Posterior cingulate gyrus (tissue), 11 donors: ENCODE measurements at regions not wholly inside any gene's neighbourhood (a gene's known extent, or its start where the extent isn't known, plus 50 kb on each side); places are given as distances from the start of the nearest gene placed in this dataset.
A peak's percentile ranks its signal among the peaks of the same experiment; 100 is the strongest.

Experiments
- DNase-seq, 10 donors: peaks; one replicate each; pipeline versions ENCODE4 v3.0.0 to v3.0.0-alpha.2; 2020 to 2021; ENCODE audit warnings: mixed read lengths in 3 of 10
- intact Hi-C: fragments of 100-400 bp; cut with DNase I; formaldehyde crosslinking; loops from one replicate; pipeline ENCODE4 v1.15.1; 2023

- DNase-seq = peak in 1 of 10 donors; percentile 25
Measured at GRCh38 chr2:240348522-240348921, 86.9 kb upstream of the GPC1 start.

GRCh38 chr2:240349133-240350005 is 86.1 kb upstream of the GPC1 start:
- intact Hi-C loops = loop anchor here (2.0 to 10.0 kb wide), 2 partner anchors 21 to 115 kb away; no protein-coding TSS in a partner anchor

More at GRCh38 chr2:240348522-240348921, 86.9 kb upstream of the GPC1 start:
- intact Hi-C loops = loop anchor here (2.0 to 10.0 kb wide), 2 partner anchors 22 to 114 kb away; no protein-coding TSS in a partner anchor

GRCh38 chr2:240350006-240350355 is 85.5 kb upstream of the GPC1 start:
- DNase-seq = peak in 1 of 10 donors; percentile 68
- intact Hi-C loops = no loop called here

More at GRCh38 chr2:240349133-240350005, 86.1 kb upstream of the GPC1 start:
- DNase-seq = peak in 1 of 10 donors; percentile 60

- DNase-seq = peak in 3 of 10 donors; percentile 36 to 81 (median 77)
- intact Hi-C loops = no loop called here
Measured at GRCh38 chr2:240350696-240351087, 84.8 kb upstream of the GPC1 start.

GRCh38 chr2:240351088-240351741 is 84.2 kb upstream of the GPC1 start:
- peak in 2 of 10 donors; percentile 57 to 59 for DNase-seq
- intact Hi-C loops = no loop called here

- intact Hi-C loops = no loop called here
- peak in 2 of 10 donors; percentile 69 to 72 for DNase-seq
Measured at GRCh38 chr2:240351826-240352426, 83.5 kb upstream of the GPC1 start.

GRCh38 chr2:240353086-240353798 is 82.2 kb upstream of the GPC1 start:
- DNase-seq = peak in 2 of 10 donors; percentile 74 to 75
- intact Hi-C loops = no loop called here

- intact Hi-C loops = no loop called here
Measured at GRCh38 chr2:240353944-240354343, 81.5 kb upstream of the GPC1 start.

GRCh38 chr2:240355001-240355891 is 80.2 kb upstream of the GPC1 start:
- intact Hi-C loops = no loop called here
- peak in 3 of 10 donors; percentile 2 to 81 (median 66) for DNase-seq

More at GRCh38 chr2:240353944-240354343, 81.5 kb upstream of the GPC1 start:
- DNase-seq = peak in 2 of 10 donors; percentile 69 to 70

- DNase-seq = peak in 3 of 10 donors; percentile 4 to 79 (median 64)
- intact Hi-C loops = no loop called here
Measured at GRCh38 chr2:240355962-240356361, 79.5 kb upstream of the GPC1 start.

- intact Hi-C loops = no loop called here
- peak in 3 of 10 donors; percentile 5 to 66 (median 61) for DNase-seq
Measured at GRCh38 chr2:240356700-240357640, 78.5 kb upstream of the GPC1 start.

- intact Hi-C loops = no loop called here
- no peak for DNase-seq
Measured at GRCh38 chr2:240357641-240358012, 77.8 kb upstream of the GPC1 start.

- DNase-seq = peak in 3 of 10 donors; percentile 6 to 67 (median 38)
- intact Hi-C loops = no loop called here
Measured at GRCh38 chr2:240358080-240358479, 77.4 kb upstream of the GPC1 start.

- intact Hi-C loops = no loop called here
- peak in 3 of 10 donors; percentile 5 to 53 (median 43) for DNase-seq
Measured at GRCh38 chr2:240358821-240359397, 76.6 kb upstream of the GPC1 start.

- intact Hi-C loops = no loop called here
- peak in 3 of 10 donors; percentile 4 to 60 (median 30) for DNase-seq
Measured at GRCh38 chr2:240359695-240360094, 75.8 kb upstream of the GPC1 start.

- peak in 3 of 10 donors; percentile 5 to 20 (median 17) for DNase-seq
- intact Hi-C loops = no loop called here
Measured at GRCh38 chr2:240360645-240361475, 74.6 kb upstream of the GPC1 start.
